DMS53 treated with DMSO at 0.1 percent for 48 hours (cell line): ENCODE measurements at regions not wholly inside any gene's neighbourhood (a gene's known extent, or its start where the extent isn't known, plus 50 kb on each side); places are given as distances from the start of the nearest gene placed in this dataset.
"Not testable (repeated sequence)": the region's sequence is repeated elsewhere in the genome, so short reads cannot be mapped to it uniquely, and the experiment has no call there.

Source experiments
- DNase-seq: peaks from one replicate; lab custom pipeline; 2025; ENCODE audit not compliant: unreplicated experiment; lab: John Stamatoyannopoulos, UW

- DNase-seq, result no peak
Observed at GRCh38 chr2:210955591-210955990, 399.2 kb downstream of the CPS1 start.

- no peak for DNase-seq
Observed at GRCh38 chr2:210956101-210956500, 399.7 kb downstream of the CPS1 start.

- DNase-seq, result no peak
Observed at GRCh38 chr2:210961249-210961648, 404.9 kb downstream of the CPS1 start.

- no peak for DNase-seq
Observed at GRCh38 chr2:210963386-210963785, 407.0 kb downstream of the CPS1 start.

GRCh38 chr2:210964141-210964764 lies 407.9 kb downstream of the CPS1 start:
- DNase-seq, result no peak

GRCh38 chr2:210965472-210965871 lies 409.1 kb downstream of the CPS1 start:
- no peak for DNase-seq

GRCh38 chr2:210966330-210966729 lies 409.9 kb downstream of the CPS1 start:
- DNase-seq, result no peak

- DNase-seq, result no peak
Observed at GRCh38 chr2:210971431-210971830, 415.0 kb downstream of the CPS1 start.

- DNase-seq, result not testable (repeated sequence)
Observed at GRCh38 chr2:210986806-210987205, 430.4 kb downstream of the CPS1 start.

- DNase-seq, result no peak
Observed at GRCh38 chr2:210991107-210991506, 434.7 kb downstream of the CPS1 start.

- DNase-seq, result no peak
Observed at GRCh38 chr2:210994104-210994503, 437.7 kb downstream of the CPS1 start.

- DNase-seq, result peak; percentile 9
Observed at GRCh38 chr2:210997373-210997772, 441.0 kb downstream of the CPS1 start.

GRCh38 chr2:210998334-210998733 lies 441.9 kb downstream of the CPS1 start:
- no peak for DNase-seq

GRCh38 chr2:211014376-211014775 lies 458.0 kb downstream of the CPS1 start:
- no peak for DNase-seq

- no peak for DNase-seq
Observed at GRCh38 chr2:211014906-211015305, 458.5 kb downstream of the CPS1 start.

- not testable (repeated sequence) for DNase-seq
Observed at GRCh38 chr2:211025089-211025488, 468.7 kb downstream of the CPS1 start.

GRCh38 chr2:211026109-211026508 lies 469.7 kb downstream of the CPS1 start:
- DNase-seq, result no peak

GRCh38 chr2:211027976-211028375 lies 471.6 kb downstream of the CPS1 start:
- DNase-seq, result no peak

GRCh38 chr2:211033765-211034164 lies 477.4 kb downstream of the CPS1 start:
- peak; percentile 11 for DNase-seq

- DNase-seq, result peak; percentile 47
Observed at GRCh38 chr2:211035548-211036185, 479.3 kb downstream of the CPS1 start.

- peak; percentile 10 for DNase-seq
Observed at GRCh38 chr2:211045025-211045424, 488.6 kb downstream of the CPS1 start.

- no peak for DNase-seq
Observed at GRCh38 chr2:211049321-211050018, 493.1 kb downstream of the CPS1 start.
